PFSK-1 (cell line): ENCODE measurements at regions not wholly inside any gene's neighbourhood (a gene's known extent, or its start where the extent isn't known, plus 50 kb on each side); places are given as distances from the start of the nearest gene placed in this dataset.

Experiments
- POLR2AphosphoS5 ChIP-seq: IDR thresholded peaks from 2 replicates; pipeline ENCODE4 v1.6.1; 2012; ENCODE audit warnings: low read depth, mild to moderate bottlenecking, control low read depth, low read length, moderate library complexity
- SIN3A ChIP-seq: IDR thresholded peaks from 2 replicates; pipeline ENCODE4 v1.6.1; 2012; ENCODE audit warnings: mild to moderate bottlenecking, low read length, moderate library complexity, borderline replicate concordance; ENCODE audit not compliant: insufficient read depth
- TAF1 ChIP-seq: IDR thresholded peaks from 2 replicates; pipeline ENCODE4 v1.6.1; 2012; ENCODE audit warnings: low read length, control low read depth, borderline replicate concordance; ENCODE audit not compliant: insufficient read depth
- TF ChIP-seq, protein P1 (sequence below), 2 experiments: IDR thresholded peaks; 2 replicates each; pipeline versions ENCODE4 v1.6.1 to v1.8.0; 2011 to 2012; ENCODE audit warnings: low read depth in 2 of 2, low read length in 2 of 2, control low read depth in 1 of 2, inconsistent platforms in 1 of 2, mild to moderate bottlenecking in 1 of 2, moderate library complexity in 1 of 2; ENCODE audit not compliant: insufficient read depth in 1 of 2

DNA sequence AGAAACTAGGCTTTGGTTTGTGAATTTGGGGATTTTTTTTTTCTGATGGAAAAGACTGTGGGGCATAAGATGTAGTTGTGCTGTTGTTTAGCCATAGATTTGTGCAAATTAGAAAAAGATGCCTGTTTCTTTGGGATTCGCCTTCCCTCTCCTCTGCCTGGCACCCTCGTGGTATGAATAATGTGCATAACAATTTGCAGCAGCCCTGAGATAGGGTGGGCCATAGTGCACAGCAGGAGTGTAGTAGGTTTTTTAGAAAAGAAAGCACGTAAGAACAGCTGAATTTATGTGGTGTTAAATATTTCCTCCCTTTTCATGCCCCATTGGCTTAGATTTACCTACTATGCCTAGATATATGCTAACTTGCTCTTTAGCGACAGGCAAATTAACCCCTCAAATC lies 158.9 kb downstream of the PTGER3 start:
- TF ChIP-seq, protein P1, sequence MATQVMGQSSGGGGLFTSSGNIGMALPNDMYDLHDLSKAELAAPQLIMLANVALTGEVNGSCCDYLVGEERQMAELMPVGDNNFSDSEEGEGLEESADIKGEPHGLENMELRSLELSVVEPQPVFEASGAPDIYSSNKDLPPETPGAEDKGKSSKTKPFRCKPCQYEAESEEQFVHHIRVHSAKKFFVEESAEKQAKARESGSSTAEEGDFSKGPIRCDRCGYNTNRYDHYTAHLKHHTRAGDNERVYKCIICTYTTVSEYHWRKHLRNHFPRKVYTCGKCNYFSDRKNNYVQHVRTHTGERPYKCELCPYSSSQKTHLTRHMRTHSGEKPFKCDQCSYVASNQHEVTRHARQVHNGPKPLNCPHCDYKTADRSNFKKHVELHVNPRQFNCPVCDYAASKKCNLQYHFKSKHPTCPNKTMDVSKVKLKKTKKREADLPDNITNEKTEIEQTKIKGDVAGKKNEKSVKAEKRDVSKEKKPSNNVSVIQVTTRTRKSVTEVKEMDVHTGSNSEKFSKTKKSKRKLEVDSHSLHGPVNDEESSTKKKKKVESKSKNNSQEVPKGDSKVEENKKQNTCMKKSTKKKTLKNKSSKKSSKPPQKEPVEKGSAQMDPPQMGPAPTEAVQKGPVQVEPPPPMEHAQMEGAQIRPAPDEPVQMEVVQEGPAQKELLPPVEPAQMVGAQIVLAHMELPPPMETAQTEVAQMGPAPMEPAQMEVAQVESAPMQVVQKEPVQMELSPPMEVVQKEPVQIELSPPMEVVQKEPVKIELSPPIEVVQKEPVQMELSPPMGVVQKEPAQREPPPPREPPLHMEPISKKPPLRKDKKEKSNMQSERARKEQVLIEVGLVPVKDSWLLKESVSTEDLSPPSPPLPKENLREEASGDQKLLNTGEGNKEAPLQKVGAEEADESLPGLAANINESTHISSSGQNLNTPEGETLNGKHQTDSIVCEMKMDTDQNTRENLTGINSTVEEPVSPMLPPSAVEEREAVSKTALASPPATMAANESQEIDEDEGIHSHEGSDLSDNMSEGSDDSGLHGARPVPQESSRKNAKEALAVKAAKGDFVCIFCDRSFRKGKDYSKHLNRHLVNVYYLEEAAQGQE (IDR thresholded peaks at IDR 0.05; ENCODE audit: insufficient read depth in 1 of 2, low read depth in 2 of 2, low read length in 2 of 2), result no peak
- TF ChIP-seq SIN3A, result no peak
- no peak for TF ChIP-seq POLR2AphosphoS5
- TF ChIP-seq TAF1, result no peak
